GM19240 (cell line): ENCODE measurements at regions not wholly inside any gene's neighbourhood (a gene's known extent, or its start where the extent isn't known, plus 50 kb on each side); places are given as distances from the start of the nearest gene placed in this dataset.

ENCODE experiments used
- DNase-seq: peaks from one replicate; pipeline ENCODE4 v3.0.0; 2011; ENCODE audit warnings: low spot score; ENCODE audit not compliant: insufficient read length

DNA sequence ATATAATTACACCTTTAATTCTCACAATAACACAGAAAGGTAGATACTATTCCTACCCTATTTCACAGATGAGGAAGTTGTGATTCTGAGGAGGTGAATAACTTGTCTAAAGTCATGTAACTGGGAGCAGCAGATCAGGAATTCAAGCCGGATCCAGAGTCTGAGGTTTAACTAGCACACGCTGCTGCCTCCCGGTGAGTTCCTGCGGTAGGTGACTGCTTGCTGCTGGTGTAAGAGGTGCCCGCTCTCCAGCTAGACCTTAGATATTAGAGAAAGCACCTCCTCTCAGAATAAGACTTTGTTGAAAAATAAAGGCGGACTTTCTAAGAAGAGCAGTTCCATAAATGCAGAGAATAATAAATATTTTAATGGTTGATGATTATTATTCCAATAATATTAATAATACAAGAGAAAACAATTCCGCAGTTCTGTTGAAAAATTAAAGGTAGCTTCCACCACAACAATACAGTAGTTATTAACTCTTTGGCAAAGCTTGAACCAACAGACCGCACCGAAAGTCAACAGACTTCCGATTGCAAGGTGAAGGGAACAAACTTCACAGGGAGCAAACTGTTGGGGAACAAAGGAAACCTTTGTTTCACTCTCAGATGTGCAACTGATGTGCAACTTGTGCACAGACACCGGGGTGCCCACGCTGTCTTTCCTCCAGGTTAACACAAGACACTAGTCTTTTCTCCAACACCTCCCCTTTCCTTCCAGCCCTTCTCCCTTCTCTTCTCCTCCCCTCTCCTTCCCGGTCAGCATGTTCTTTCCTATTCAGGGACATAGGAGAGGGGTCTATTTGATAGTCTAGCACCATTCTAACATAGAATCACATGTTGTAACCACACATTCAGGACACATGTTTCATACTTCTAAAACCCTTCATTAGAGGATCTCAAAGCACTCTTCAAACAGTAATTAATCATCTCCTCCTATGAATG is 73.2 kb upstream of the EGLN3 start:
- no peak for DNase-seq

DNA sequence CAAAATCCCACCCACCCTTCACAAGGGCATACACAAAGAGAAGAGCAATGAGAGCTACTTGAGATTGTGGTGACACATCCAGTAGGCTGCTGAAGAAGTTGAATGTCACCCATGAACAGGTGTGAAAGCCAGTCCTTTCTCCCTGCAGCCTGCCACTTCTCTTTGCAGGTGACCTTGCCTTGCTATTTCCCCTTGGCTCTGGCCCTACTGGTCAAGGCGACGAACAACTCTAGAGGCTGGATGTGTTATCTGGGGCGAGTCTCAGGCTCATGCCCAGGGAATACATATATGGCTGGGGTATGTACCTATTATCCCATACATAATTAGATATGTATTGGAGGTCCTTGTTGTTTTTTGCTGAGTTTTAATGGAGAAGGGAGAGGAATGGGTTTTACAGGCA is 70.2 kb upstream of the EGLN3 start:
- DNase-seq: no peak

DNA sequence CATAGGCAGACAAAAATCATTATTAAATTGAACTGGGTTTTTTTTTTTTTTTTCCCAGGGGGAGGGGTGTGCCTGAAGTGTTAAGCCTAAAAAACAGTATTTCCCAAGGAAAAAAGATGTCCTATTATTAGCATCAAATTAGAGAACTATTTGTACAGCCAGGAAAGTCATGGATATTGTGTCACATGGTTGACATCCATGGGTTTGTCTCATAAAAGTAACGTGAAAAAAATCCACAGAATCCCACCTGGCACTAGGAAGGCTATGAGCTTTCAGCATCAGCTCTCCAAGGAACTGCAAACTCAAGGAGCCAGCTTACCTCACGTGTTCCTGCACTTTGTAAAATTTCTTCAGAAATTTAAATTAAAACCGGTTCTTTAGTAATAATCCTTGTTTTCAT is 69.1 kb upstream of the EGLN3 start:
- DNase-seq: no peak

DNA sequence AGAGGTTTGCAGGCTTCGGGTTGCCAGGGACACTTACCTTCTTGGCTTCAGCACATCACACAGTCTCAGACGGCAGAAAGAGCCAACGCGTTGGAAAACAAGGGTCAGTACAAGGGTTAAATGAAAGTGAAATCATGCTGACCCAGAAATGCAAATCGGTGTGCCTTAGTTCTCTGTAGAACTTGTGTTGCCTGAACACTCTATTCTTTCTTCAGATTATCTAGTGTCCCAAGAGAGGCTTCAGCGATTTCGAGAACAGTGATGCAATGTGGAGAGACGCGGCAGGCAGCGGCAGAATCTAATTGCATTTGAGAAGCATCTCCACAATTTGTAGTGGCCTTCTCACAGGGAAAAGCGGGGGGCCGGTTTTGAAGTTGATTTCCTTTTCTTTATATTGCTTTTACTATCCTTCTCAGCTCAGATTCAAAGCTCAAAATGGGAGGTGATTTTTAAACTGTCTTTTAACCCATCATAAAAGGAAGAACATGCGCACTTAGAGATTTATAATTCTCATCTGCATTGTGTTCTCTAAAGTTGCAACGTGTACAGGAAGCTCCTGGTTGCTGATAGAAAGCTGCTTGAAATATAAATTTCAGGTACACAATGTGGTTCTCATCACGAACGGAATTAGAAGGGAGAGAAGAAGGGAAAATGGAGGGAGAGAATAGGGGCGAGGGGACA is 67.8 kb upstream of the EGLN3 start:
- DNase-seq: no peak

DNA sequence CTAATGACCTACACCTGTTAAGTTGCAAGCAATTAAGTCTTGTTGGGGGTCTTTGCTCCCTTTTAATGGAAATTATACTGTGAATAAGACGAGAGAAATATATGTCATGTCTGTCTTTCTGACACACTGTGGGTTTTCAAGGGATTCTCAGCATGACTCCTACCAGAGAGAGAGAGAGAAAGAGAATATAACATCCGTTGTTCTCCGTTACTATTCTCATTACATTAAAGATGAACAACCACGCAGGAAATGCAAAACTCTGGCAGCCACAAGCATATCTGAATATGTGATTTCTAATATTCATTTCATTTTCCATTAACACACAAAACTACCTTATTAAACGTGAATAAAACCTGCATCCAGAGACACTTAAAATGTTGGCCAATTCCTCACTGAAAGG is 67.3 kb upstream of the EGLN3 start:
- no peak for DNase-seq

DNA sequence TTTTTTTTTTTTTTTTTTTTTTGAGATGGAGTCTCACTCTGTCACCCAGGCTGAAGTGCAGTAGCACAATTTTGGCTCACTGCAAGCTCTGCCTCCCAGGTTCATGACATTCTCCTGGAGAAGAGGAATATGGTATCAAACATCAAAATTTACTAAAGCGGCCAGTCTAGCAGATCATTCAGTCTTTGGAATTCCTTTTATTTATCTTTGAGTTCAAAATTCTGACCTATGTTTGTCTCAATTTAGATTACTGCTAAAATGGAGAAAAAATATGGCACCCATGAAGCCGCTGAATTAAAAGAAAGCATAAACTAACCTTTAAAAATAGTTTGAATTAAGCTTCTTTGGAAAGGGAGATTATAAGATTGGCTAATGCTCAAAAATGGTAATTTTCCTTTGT is 64.5 kb upstream of the EGLN3 start:
- DNase-seq: no peak

DNA sequence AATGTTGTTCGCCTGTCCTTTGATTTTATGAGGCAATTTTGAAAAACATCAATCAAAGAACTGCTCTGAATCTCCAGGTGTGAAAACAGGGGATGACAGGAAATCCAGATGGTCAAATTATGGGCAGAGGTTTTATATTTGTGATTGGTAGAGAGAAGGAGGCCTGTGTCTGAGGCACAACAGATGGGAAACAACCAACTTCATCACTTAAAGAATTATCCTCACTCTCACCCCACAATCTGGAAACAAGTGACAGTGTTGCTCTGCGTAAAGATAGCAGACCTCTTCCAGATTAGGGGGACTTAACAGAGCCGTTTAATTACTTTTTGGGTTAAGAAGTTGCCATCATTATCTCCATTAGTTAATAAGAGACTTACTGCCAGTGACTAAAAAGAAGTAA is 64.1 kb upstream of the EGLN3 start:
- no peak for DNase-seq

DNA sequence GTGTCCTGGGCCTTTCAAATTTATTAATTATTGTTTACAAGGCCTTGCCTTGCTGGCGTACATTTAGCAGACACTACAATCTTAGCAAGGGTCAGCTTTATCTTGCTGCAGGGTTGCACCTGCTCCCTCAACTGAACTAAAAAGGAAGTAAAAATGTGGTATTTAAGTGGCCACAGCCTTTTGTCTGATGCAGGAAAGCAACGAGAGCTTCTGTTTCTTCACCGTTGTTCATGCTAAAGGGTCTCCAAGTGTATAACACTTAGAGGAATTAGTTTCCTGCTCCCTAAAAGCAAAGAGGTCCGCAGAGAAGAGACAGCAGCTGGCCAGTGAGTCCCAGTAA is 62.8 kb upstream of the EGLN3 start:
- DNase-seq: no peak

DNA sequence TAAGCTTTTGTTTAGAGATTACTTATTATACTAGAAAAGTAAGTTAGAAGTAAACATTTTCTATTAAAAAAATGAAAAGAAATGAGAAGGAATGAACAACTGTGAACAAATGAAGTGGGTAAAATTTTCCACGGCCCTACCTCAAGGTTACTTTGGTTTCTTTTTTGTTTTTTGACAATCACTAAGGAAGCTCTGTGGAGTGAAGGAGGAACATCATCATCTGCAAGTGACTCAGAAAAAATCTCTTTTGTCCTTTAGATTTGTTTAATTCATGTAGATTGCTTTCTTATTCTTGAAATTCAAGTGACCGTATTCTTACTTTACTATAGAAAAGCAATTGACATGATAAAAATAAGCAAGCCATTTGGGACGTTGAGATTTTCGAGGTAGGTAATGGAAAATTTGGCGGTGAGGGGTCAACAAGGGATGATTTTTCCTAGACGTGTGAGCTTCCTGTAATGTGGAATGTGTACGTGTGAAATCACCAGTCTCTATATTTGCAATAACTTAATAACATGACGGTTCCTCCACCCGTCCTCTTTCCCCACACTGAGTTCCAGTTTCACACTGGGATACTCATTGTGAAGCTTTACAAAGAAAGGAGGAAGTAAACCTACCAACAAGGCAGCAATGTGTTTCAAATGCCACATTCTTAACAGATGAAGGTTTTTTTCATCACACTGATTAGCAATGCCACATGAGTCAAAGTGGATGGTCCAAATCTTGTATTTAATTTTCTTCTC is 62.3 kb upstream of the EGLN3 start:
- DNase-seq: no peak

DNA sequence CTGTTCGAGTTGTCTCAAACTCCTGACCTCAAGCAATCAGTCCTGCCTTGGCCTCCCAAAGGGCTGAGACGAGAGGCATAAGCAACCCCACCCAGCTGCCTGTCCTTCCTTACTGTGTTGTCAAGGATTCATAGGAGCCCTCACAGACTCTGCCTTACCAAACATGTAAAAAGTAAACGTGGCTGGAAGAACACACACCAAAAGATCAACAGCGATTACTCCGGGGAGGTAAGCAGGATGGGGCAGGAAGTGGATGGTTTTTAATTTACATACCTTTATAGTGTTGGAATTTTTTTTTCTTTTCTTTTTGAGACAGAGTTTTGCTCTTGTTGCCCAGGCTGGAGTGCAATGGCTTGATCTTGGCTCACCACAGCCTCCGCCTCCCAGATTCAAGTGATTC is 61.5 kb upstream of the EGLN3 start:
- DNase-seq: no peak

DNA sequence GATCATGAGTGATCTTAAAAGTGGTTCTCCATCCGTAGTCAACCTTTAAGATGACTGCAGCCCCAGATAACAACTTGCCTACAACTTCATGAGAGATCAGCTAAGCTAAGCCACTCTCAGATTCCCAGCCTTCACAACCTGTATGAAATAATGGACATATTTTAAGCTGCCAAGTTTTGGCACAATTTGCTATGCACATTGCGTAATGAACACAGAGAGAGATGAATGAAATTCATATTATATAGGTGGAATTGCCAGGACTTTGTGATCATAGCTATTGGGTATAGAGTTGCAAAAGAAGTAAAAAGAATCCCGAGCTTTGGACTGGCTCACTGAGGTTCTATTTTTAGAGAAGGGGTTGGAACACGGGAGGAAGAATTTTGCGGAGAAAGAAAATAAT is 59.1 kb upstream of the EGLN3 start:
- no peak for DNase-seq

DNA sequence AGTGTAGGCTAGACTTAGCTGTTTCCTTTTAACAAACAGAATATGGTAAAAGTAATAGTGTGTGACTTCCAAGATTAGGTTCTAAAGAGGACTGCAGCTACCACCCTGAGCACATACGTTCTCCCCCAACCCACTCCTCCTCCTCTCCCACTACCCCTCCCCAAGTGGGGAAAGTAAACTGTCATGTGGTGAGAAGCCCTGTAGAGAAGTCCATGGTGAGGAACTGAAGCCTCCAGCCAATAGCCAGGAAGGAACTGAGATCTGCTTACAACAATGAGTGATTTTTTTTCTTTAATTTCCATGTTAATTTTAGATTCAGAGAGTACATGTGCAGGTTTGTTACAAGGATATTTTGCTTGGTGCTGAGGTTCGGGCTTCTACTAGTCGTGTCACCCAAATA is 57.0 kb upstream of the EGLN3 start:
- no peak for DNase-seq

DNA sequence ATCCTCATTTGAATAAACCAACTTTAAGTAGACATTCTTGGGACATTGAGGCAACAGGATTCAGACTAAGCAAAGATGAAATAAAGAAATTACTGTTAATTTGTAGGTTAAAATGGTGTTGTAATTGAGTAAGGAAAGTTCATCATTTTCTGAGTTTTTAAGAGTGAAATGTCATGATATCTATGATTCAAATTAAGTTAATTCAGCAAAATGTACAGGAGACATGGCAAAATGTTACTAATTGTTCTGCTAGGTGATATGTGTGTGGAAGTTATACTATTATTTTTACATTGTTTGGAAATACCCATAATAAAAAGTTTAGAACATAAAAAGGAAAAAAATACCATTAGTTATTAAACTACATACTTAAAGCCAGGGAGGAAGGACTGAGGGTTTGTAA is 55.0 kb upstream of the EGLN3 start:
- DNase-seq: no peak

DNA sequence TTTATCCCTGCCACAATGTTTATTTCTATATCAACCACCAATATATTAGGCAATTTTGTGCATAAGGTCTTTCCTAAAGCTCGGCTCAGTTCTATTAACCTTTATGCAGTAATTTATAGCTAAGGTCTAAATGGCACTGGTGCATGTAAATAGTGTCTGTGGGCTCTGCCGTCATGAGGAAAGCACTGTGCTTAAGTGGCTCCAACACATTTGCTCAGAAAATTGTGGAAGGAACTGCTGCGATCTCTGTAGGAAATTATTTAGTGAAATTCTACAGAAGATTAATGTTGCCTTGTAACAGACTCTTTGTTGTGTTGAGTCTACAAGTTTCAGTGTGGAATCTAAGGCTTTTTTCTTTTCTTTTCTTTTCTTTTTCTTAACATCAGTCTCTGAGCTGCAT is 54.0 kb upstream of the EGLN3 start:
- DNase-seq: no peak

DNA sequence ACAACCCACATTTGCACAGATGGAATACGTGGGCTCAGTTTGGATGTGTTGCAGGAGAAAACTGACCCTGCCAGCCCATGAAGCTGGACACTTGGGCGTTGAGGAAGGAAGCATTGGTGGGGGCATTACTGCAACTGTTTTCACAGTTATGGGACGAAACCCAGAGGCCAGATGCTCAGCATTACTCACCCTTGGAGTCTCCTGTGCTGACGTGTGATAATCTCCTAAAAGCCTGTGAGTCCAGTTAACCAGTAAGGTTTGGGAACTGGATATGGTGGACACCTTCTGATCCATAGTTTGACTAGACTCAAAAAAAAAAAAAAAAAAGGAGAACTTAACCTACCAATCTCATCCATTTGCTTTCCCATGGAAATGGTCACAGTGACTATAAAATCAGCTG is 52.8 kb upstream of the EGLN3 start:
- DNase-seq: no peak

DNA sequence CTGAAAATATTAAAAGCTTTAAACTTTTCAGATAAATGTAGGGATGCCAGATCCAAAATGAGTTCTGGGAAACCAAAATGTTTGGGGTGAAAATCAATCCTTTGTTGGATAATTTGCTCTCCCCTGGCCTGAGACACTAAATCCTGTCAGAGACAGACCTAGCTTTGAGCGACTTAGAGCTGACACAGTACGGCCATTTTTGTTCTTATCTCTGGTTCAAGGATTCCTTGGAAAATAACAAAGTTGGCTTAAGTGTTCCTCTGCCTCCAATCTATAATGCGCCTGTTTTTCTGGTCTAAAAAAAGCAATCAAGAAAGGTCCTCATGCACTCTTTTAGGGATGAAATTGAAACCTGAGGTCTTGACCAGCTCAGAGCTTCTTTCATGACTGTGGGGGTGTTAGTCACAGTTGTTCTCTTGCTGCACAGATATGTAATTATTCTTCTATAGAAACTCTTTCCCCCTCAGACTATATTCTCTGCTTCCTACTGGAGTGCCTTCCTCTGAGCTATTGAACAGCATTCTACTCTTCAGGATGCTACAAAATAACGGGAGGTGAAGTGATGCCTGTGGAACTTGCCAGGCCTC is 52.3 kb upstream of the EGLN3 start:
- DNase-seq: no peak
